ENCODE measurements at regions not wholly inside any gene's neighbourhood (a gene's known extent, or its start where the extent isn't known, plus 50 kb on each side); places are given as distances from the start of the nearest gene placed in this dataset.

- TF ChIP-seq RAD21 (IDR thresholded peaks at IDR 0.05; ENCODE audit: low read depth) = no peak
- TF ChIP-seq CTCF (IDR thresholded peaks at IDR 0.05 in 2 of 3, conservative IDR thresholded peaks at IDR 0.05 in 1 of 3; ENCODE audit: borderline replicate concordance in 1 of 3, insufficient read depth in 1 of 3, low read depth in 2 of 3, low read length in 2 of 3) = no peak
- TF ChIP-seq EZH2 (IDR thresholded peaks at IDR 0.05) = no peak
- TF ChIP-seq POLR2A (IDR thresholded peaks at IDR 0.05; ENCODE audit: borderline replicate concordance, extremely low read depth, insufficient read depth, insufficient read length) = no peak
- no peak for TF ChIP-seq POLR2AphosphoS5 (IDR thresholded peaks at IDR 0.05; ENCODE audit: low read depth, low read length)
- no peak for TF ChIP-seq SIN3A (IDR thresholded peaks at IDR 0.05; ENCODE audit: low read depth)
- no peak for TF ChIP-seq JUND (IDR thresholded peaks at IDR 0.05)
- no peak for TF ChIP-seq MAX (IDR thresholded peaks at IDR 0.05)
Observed at GRCh38 chr15:98433856-98434255, 214.5 kb upstream of the IGF1R start.
